ENCODE measurements at regions not wholly inside any gene's neighbourhood (a gene's known extent, or its start where the extent isn't known, plus 50 kb on each side); places are given as distances from the start of the nearest gene placed in this dataset.

DNA sequence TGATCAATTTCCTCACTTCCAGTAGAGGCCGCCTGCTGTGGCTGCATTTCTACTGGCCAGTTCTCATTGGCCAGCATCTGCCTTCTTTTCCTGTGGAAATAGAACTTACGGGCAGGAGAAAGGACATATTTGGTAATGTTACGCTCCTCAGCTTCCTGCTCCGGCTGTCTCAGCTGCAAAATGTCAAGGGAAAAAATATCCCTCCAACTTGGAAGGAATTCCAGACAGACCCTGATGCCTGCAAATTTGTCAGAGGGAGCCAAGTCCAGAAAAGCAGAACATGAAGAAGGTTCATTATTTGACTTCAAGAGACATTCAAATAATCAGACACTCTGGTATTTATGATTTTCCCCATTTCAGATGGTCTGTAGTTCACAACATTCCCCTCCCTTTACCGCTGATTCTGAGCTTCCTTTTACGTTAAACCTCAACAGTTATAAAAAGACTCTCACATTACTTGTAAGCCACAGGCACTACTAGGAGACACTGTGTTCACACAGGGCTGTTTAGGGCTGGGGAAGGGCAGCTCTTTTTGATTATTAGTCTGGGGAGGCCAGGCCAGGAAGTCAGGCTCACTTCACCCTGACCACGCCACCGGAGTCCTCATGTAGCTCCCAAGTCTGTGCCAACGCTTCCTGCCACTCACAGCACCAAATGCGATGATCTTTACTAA is 179.6 kb upstream of the CCN2 start:
- TF ChIP-seq, protein P1, sequence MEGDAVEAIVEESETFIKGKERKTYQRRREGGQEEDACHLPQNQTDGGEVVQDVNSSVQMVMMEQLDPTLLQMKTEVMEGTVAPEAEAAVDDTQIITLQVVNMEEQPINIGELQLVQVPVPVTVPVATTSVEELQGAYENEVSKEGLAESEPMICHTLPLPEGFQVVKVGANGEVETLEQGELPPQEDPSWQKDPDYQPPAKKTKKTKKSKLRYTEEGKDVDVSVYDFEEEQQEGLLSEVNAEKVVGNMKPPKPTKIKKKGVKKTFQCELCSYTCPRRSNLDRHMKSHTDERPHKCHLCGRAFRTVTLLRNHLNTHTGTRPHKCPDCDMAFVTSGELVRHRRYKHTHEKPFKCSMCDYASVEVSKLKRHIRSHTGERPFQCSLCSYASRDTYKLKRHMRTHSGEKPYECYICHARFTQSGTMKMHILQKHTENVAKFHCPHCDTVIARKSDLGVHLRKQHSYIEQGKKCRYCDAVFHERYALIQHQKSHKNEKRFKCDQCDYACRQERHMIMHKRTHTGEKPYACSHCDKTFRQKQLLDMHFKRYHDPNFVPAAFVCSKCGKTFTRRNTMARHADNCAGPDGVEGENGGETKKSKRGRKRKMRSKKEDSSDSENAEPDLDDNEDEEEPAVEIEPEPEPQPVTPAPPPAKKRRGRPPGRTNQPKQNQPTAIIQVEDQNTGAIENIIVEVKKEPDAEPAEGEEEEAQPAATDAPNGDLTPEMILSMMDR (IDR thresholded peaks at IDR 0.05; ENCODE audit: insufficient read depth, low read depth, low read length), result no peak
- no peak for TF ChIP-seq EZH2 (IDR thresholded peaks at IDR 0.05; ENCODE audit: insufficient read depth, low read length)
